HG03135 (cell line): ENCODE measurements at regions not wholly inside any gene's neighbourhood (a gene's known extent, or its start where the extent isn't known, plus 50 kb on each side); places are given as distances from the start of the nearest gene placed in this dataset.

Experiments
- ATAC-seq: cut with Tn5 transposase; IDR thresholded peaks from one replicate; pipeline ENCODE4 v1.9.1; 2021; ENCODE audit warnings: mild to moderate bottlenecking, moderate library complexity; ENCODE audit not compliant: unreplicated experiment

DNA sequence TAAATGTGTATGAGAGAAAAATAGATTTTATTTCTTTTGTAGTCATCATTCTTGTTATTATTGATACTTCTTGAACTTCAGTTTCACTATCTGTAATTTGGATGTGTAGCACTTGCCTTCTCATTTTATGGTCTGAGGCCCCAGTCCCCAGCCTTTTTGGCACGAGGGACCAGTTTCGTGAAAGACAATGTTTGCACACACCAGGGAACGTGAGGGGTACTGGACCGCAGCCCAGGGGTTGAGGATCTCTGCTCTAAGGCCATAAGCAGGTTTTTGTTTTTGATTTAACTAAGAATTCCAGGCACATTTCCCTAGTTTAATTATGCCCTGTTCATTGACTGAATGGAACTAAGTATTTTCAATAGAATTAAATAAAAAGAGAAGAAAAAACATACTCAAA lies 261.5 kb downstream of the BMP2 start:
- no peak for ATAC-seq

GRCh38 chr20:7031222-7031621 lies 263.7 kb downstream of the BMP2 start:
- ATAC-seq: no peak

GRCh38 chr20:7038029-7038428 lies 270.5 kb downstream of the BMP2 start:
- no peak for ATAC-seq

DNA sequence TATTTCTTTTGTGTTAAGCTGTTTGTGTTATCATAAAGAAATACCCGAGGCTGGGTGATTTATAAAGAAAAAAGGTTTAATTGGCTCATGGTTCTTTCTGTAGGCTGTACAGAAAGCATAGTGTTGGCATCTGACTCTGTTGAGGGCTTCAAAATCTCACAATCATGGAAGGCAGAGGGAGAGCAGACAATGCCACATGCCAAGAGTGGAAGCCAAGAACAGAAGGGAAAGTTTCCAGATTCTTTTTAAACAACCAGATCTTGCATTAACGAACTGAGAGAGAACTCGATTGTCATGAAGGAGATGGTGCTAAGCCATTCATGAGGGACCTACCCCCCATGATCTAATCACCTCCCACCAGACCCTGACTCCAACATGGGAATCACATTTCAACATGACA lies 290.1 kb downstream of the BMP2 start:
- ATAC-seq: no peak

- ATAC-seq: no peak
Observed at GRCh38 chr20:7078804-7079203, 311.3 kb downstream of the BMP2 start.

DNA sequence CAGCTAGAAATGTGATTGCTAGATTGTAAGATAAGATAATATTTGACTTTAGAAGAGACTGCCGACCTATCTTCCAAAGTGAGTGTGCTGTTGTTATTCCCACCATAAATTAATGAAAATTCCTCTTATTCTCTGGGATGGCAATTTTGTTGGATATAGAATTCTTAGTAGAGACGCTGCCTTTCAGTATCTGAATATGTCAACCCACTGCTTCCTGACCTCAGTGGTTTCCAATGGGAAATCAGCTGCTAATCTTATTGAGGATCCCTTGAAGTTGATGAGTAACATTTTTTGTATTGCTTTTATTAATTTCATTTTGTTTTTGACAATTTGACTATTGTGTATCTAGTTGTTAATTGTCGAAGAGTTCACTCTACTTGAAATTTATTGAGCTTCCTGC lies 313.0 kb downstream of the BMP2 start:
- no peak for ATAC-seq

DNA sequence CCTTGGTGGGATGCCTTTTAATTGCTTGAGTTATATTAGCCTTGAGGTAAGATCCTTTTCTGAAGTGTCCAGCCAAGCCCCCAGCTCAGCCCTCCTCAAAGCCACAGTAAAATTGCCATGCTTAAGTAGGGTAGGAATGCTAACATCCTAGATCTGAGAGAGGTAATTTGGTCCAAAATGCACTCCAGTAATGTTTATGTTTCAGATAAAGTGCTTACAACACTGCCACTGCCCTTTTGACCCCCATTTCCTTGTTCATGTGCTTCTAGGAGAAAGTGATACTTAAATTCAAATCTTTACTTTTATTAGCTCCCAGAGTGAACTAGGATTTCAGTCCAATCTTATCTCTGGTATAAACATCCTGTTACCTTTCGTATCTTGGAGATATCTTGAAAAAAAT lies 318.0 kb downstream of the BMP2 start:
- ATAC-seq: no peak

DNA sequence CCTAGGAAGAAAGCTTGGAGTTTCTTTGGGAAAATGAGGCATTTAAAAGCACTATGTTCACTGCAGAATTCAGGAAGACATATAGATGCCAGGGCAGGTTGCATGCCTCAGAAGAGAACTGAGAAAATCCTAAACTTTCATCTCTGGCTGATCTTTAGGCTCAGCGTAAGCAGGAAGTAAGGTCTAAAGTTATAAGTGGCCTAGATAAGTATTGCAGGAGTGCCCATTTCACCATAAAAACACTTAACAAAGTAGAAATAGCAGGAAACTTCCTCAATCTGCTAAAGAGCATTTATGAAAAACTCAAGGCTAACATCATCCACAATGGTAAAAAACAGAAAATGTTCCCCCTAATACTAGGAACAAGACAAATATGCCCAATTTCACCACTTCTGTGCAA lies 320.3 kb downstream of the BMP2 start:
- ATAC-seq: no peak

DNA sequence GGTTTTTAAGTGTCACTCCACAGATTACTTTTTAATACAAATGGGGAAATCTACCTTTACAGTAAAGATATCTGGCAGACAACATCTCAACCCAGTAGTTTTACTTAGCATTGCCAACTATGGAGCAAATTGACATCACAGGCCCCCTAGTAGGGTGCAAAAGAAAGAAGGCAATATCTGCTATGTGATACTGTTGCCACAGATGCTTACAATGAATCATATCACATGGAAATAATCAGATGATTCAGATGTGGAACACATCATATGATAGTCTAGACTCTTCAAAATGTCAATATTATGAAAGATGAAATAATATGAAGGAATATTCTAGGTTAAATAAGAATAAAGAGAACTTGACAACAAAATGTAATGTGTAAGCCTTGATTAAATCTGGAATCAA lies 322.5 kb downstream of the BMP2 start:
- ATAC-seq: no peak

GRCh38 chr20:7090811-7091210 lies 323.3 kb downstream of the BMP2 start:
- no peak for ATAC-seq

GRCh38 chr20:7091655-7092054 lies 324.2 kb downstream of the BMP2 start:
- no peak for ATAC-seq

- no peak for ATAC-seq
Observed at GRCh38 chr20:7094438-7094997, 327.0 kb downstream of the BMP2 start.

GRCh38 chr20:7106910-7107309 lies 339.4 kb downstream of the BMP2 start:
- ATAC-seq: no peak

DNA sequence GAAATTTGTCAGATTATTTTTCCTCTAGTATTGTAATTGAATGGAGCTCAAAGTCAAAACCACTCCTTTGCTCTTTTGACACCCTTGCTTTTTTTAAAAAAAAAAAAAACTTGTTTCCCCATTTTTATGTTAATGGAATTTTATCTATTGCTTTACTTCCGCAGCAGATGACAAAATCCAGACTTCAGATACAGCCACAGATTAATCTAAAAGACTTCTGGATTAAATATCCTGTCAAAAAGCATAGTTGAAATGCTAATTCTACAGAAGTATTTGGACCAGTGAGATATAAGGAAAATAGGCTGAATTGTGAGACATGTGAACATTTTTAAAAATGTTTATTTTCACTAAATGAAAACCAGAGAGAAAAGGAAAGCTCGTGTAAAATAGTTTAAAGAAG lies 341.4 kb downstream of the BMP2 start:
- no peak for ATAC-seq

DNA sequence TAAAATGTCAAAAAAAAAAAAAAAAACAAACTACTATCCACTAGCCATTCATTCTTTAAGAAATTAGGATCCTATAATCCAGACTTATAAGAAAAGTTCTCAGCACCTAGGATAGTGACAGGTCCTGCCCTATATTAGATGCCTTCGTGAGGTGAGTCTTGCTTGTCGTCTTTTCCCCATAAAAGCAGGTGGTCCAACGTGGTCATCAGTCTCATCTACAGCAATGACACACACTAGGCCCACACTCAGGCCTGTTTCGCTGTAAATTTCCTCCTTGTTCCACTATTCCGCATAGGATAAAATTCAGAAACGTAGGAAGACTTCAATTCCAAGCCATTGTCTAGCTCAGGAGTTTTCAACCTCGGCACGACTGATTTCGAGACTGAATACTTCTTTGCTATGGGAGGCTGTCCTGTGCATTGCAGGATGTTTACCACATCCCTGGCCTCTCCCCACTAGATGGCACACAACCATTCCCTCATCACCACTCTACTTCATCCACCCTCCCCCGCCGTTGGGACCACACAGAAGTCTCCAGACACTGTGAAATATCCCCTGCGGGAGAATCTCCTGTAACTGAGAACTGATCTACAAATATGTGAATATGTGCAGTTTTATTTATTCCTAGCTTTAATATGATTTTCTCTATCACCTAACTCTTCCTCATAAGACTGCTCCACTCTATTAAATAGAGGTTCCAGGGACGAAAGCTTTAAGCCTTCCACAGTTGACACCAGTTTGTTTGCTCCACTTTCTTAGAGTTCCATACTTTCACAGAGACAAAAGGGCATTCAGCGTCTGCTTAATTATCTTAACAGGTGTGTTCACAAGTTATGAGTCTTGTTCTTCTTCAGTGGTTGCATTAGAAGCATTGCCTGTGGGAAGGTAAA lies 346.3 kb downstream of the BMP2 start:
- ATAC-seq: no peak

DNA sequence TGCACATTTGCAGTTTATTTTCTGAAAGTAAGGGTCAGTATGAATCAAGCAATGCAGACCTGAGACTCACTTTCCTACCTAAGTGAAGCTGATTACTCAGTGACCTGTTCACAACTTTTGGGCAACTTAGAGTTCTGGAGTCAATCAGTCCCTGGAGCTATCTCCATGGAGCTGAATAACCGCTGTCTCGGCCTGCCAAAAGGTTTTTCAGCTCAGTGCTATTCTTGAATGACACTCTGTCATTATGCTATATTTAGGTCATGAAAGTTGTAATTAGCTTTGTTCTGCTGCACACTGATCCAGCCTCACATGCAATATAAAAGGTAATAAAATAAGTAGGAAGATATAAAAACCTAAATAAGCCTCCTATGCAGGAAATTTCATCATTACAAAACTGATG lies 356.0 kb downstream of the BMP2 start:
- no peak for ATAC-seq

- ATAC-seq: no peak
Observed at GRCh38 chr20:7124120-7124519, 356.6 kb downstream of the BMP2 start.

DNA sequence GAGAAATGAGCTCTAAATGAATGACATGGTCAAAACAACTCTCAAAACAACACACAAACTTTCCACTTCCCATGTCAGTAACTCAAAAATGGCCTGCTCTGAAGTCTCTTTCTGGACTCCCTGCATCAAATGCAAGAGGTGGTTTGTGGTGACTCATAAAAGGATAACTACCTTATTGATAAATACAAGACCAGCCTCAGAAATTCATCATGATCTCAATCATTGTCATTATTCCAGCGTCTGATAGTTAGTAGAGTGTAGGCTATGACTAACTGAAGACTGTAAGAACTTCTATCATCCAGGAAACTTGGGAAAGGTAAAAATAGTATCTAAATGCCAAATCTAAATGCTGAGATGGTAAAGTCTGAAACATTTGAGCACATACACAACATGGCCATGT lies 369.4 kb downstream of the BMP2 start:
- ATAC-seq: no peak

- ATAC-seq: no peak
Observed at GRCh38 chr20:7137395-7138151, 370.1 kb downstream of the BMP2 start.

GRCh38 chr20:7144464-7144863 lies 377.0 kb downstream of the BMP2 start:
- ATAC-seq: no peak

GRCh38 chr20:7146552-7147219 lies 379.2 kb downstream of the BMP2 start:
- ATAC-seq: no peak
